Inflammatory macrophage (primary cell): ENCODE measurements at regions not wholly inside any gene's neighbourhood (a gene's known extent, or its start where the extent isn't known, plus 50 kb on each side); places are given as distances from the start of the nearest gene placed in this dataset.
"Not testable (repeated sequence)": the region's sequence is repeated elsewhere in the genome, so short reads cannot be mapped to it uniquely, and the experiment has no call there.

ENCODE experiments used
- DNase-seq, 2 donors: peaks; one replicate each; pipeline ENCODE4 v3.0.0-alpha.2; 2020 to 2022

DNA sequence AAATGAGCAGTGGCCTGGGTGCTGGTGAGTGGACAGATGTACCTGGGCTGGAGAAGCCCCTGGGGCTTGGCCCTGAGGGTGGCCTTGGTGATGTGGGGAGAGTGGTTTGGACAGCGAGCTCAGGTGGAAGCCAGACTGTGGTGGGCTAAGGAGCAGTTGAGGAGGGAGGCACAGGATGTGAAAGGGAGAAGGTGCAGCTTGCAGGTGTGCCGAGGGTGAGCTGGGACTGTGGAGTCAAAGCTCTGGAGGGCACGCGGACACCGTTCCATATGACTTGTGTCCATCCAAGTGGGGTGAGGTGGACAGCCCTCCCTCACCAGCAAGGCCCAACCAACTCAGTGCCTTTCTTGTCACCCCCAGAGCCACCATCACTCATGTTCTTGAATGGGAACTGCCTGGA lies 170.8 kb upstream of the ZNF267 start:
- DNase-seq: no peak

GRCh38 chr16:31703526-31704128 lies 170.0 kb upstream of the ZNF267 start:
- no peak for DNase-seq

DNA sequence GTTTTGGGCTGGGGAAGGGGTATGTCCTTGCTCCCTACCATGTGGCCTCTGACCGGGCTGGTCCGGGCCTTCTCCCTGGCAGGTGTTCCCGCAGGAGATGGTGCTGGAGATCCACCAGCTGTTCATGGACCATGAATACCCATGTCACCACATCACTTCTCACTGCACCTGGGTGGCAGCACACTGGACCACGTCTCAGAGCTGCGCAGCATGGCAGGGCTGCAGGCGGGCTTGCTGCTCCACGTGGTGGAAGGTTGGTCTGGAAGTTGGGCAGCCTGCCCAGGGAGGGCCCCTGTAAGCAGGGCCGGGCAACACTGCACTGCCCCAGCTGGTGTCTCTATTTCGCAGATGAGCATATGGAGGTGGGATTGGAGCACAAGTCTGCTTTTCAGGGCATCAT lies 169.5 kb upstream of the ZNF267 start:
- no peak for DNase-seq

- DNase-seq: no peak
These were observed 168.2 kb upstream of the ZNF267 start for GRCh38 chr16:31705371-31705770.

GRCh38 chr16:31706318-31706717 lies 167.3 kb upstream of the ZNF267 start:
- DNase-seq: no peak

DNA sequence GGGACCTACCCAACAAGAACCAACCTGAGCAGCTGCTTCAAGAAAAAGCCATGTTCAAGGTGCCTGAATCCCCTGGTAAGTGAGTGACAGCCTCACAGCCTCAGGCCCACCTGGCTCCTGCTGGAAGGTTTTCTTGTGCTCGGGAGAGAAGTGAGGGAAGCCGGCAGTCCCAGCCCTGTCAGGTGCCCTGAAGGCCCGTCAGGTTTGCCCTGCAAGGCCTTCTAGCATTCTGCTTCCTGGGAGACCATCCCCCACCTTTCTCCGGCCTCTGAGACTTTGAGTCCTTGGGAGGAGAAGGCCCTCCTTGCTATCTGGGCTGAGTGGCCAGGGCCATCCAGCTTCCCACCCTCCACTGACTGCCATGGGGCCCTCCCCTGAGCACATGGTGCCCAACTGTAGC lies 166.7 kb upstream of the ZNF267 start:
- DNase-seq: no peak

DNA sequence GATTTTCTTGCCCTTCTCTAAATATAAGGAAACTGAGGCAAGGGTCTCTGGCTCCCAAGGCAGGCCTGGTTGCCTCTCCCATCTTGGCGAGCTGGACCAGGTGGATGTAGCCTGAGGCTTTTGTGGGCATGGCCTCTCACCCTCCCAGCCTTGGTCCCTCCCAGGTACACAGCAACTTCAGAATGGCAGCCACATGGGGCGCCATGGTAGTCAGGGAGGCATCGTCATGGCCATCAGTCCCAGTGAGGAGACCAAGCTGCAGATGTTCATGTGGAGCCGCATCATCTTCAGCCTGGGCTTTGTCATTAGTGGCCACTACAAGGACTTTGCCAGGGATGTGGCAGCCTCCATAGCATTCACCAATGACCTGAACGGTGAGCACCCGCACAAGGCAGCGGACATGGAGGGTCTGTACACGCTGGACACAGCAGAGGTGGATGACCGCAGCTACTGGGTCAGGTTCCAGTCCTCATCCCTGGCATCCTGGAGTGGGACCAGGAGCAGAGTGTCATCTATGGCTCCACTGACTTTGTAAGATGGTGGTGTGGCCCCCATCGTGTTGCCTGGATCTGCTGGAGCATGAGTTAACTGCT lies 165.8 kb upstream of the ZNF267 start:
- DNase-seq: no peak

DNA sequence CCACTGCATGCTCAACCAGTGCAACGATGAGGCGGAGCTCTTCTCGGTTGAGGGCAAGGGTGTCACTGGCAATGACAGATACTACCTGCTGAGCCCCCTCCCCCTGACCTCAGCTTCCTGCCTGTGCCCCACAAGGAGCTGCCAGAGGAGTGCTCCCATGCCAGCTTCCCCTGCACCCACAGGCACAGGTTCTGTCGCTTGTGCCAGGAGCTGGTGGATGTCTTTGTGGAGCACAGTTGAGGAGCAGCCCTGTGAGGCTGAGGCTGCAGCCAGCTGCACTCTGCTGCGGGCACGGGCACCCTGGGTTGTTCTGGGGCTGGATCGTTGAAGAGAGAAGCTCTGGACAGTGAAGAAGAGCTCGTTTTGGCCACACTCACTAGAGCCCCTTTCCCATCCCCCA lies 165.3 kb upstream of the ZNF267 start:
- DNase-seq: no peak

GRCh38 chr16:31709181-31709580 lies 164.4 kb upstream of the ZNF267 start:
- no peak for DNase-seq

- no peak for DNase-seq
These were observed 163.5 kb upstream of the ZNF267 start for GRCh38 chr16:31710134-31710533.

- DNase-seq: no peak
These were observed 162.7 kb upstream of the ZNF267 start for GRCh38 chr16:31710880-31711279.

DNA sequence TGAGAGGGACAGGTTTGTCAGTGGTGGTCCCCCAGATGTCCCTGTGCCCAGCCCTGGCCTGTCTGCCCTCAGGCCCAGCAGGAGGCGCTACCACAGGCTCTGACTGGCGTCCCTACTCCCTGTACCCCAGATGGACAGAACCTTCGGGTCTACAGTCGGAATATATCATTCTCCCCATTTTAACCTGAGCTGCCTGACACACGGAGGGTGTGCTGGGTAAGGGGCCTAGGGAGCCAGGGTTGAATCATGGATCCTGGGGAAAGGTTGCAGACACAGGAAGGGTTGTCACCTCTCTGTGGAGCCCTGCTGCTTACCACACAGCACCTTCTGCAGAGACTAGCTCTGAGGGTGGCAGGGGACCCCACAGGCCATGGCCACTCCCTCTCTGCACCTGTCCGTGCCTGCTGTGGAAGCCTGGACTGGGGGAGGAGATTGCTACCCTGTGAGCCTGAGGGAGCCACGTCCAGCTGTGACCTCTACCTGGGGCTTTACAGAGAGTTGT lies 162.2 kb upstream of the ZNF267 start:
- no peak for DNase-seq

DNA sequence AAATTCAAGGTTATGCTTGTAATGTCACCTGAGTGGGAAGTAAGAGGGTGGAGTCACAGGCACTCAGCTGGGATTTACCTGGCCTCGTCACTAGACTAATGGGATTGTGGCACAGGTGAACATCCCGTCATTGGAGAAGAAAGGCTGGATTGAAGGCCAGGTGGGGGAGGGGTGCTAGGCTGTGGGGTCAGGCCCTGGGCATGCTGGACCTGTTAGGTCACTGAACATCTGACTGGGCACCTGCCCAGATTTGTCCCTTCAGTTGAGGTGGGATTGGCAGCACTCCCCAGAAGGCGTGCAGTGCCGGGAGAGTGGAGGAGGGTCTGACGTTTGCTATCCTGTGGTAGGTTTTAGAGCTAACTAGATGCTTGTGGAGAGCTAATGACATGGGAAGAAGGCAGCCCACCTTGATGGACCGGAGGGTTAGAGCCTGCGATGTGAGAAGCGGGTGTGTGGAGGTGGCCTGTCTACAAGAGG lies 161.5 kb upstream of the ZNF267 start:
- no peak for DNase-seq

DNA sequence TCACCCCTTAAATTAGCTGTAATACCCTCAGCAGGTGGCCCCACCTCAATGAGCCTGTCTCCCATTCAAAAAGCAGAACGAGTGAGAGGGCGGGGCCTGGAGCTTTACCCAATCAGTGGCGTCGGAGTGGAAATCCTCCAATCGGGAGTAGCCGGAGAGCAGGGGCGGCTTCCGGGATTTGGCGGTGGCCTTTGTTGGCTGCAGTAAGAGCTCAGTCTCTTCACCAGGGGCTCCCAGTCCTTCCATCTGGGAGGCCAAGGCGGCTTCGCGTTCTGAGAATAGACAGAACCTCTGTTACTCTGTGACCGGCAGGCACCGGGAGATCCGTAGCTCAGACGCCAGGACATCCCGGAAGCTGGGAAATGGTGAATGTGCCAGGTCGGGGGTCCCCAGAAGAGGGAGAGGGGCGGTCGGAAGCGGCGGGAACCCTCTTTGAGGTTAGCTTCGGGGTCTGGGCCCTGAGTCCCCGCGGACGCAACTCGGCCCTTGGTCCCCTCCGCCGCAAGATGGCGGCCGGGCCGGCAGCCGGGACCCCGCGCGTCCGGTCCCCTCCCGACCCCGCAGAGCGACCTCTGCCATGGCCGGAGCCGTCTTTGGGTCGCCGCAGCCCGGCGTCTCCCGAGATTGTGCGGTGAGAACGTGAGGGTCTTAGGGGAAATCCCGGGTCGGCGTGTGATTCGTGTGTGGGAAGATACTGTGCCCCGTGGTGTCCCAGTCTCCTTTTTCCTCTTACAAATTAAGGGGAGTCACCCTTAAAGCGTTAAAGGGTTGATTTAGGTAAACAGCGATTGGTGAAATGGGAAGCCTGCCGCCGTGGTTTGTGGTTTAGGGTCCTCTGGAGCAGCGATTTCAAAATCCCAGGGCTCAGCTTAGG lies 160.3 kb upstream of the ZNF267 start:
- DNase-seq: peak; percentile 93 to 95

GRCh38 chr16:31713945-31714902 lies 159.4 kb upstream of the ZNF267 start:
- DNase-seq: no peak

DNA sequence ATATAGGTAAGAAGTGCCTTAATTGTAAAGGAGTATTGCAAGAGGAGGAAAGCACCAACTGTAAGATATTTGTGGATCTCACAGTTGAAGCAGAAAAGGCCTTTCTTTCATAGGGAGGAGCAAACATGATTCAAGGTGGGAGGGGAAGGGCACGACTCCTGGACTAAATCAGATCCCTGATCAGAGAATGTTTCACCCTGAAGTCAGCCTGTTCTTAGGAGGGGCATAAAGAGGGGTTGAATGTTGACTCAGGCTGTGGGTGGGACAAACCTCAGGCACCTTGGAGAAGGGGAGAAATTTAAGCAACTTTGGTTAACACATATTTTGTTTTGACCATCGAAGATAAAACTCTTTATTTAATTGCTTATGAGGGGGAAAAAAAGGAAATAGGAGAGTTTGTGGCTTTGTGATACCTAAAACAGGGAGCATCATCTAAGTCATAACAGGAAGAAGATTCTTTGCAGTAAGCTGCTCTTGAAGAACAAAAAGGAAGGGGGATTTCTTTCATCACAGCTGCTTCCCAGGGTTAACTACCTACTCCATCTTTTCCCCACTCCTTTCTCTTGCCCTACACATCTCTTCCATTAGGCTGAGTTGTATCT lies 158.6 kb upstream of the ZNF267 start:
- no peak for DNase-seq

- no peak for DNase-seq
These were observed 157.7 kb upstream of the ZNF267 start for GRCh38 chr16:31715915-31716314.

- DNase-seq: no peak
These were observed 154.6 kb upstream of the ZNF267 start for GRCh38 chr16:31718998-31719397.

GRCh38 chr16:31727553-31727952 lies 146.1 kb upstream of the ZNF267 start:
- DNase-seq: no peak

DNA sequence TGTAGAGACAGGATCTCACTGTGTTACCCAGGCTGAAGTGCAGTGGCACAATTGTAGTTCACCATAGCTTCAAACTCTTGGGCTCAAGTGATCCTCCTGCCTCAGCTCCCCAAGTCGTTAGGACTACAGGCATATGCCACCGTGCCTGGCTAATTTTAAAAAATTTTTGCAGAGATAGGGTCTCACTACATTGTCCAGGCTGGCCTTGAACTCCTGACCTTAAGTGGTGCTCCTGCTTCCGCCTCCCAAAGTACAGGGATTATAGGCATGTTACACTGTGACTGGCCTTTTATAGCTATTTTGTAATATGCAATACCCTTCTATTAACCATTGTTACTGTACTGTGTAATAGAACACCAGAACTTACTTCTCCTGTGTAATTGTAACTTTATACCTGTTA lies 139.3 kb upstream of the ZNF267 start:
- DNase-seq: no peak

GRCh38 chr16:31745098-31745497 lies 128.5 kb upstream of the ZNF267 start:
- DNase-seq: not testable (repeated sequence)

GRCh38 chr16:31745900-31746299 lies 127.7 kb upstream of the ZNF267 start:
- no peak for DNase-seq
